ENCODE measurements at regions not wholly inside any gene's neighbourhood (a gene's known extent, or its start where the extent isn't known, plus 50 kb on each side); places are given as distances from the start of the nearest gene placed in this dataset.
A peak's percentile ranks its signal among the peaks of the same experiment; 100 is the strongest.

- no peaks in the 10 kb centered on the region for H3K4me1 ChIP-seq
- ATAC-seq (peak in 1 of 2 donors; percentile 21), DNase-seq (no peak)
- no peaks in the 10 kb centered on the region for H3K27me3 ChIP-seq (ENCODE audit: low read depth)
- no peaks in the 10 kb centered on the region for H3K9me3 ChIP-seq
- no peaks in the 10 kb centered on the region for H3K36me3 ChIP-seq
- no peak overlapping the region for H3K4me3 ChIP-seq
- intact Hi-C loops (cut with DNase I) = no loop called here
- no peak for TF ChIP-seq CTCF (IDR thresholded peaks at IDR 0.05)
- H3K27ac ChIP-seq = no peak overlapping the region
Observed at GRCh38 chr2:172208791-172209325, 106.2 kb upstream of the DLX2 start.

GRCh38 chr2:172210599-172210998, 107.9 kb upstream of the DLX2 start:
- Histone ChIP-seq H3K27ac (no peak overlapping the region), H3K4me1 (no peaks in the 10 kb centered on the region), H3K27me3 (ENCODE audit: low read depth) (no peaks in the 10 kb centered on the region), H3K4me3 (no peak overlapping the region), H3K36me3 (no peaks in the 10 kb centered on the region), H3K9me3 (no peaks in the 10 kb centered on the region)
- no peak for TF ChIP-seq CTCF (IDR thresholded peaks at IDR 0.05)
- intact Hi-C loops (cut with DNase I) = no loop called here
- DNase-seq (no peak), ATAC-seq (no peak)

- intact Hi-C loops (cut with DNase I) = no loop called here
- DNase-seq (no peak), ATAC-seq (no peak)
- H3K36me3 ChIP-seq = no peaks in the 10 kb centered on the region
- no peak for TF ChIP-seq CTCF (IDR thresholded peaks at IDR 0.05)
- no peaks in the 10 kb centered on the region for H3K27me3 ChIP-seq (ENCODE audit: low read depth)
- H3K4me1 ChIP-seq = no peaks in the 10 kb centered on the region
- H3K27ac ChIP-seq = no peak overlapping the region
- no peaks in the 10 kb centered on the region for H3K9me3 ChIP-seq
- no peak overlapping the region for H3K4me3 ChIP-seq
Observed at GRCh38 chr2:172211512-172211911, 108.8 kb upstream of the DLX2 start.

GRCh38 chr2:172213116-172213860, 110.6 kb upstream of the DLX2 start:
- no peaks in the 10 kb centered on the region for H3K27me3 ChIP-seq (ENCODE audit: low read depth)
- H3K9me3 ChIP-seq = no peaks in the 10 kb centered on the region
- no peaks in the 10 kb centered on the region for H3K36me3 ChIP-seq
- H3K27ac ChIP-seq = no peak overlapping the region
- intact Hi-C loops (cut with DNase I) = no loop called here
- no peak for TF ChIP-seq CTCF (IDR thresholded peaks at IDR 0.05)
- H3K4me3 ChIP-seq = no peak overlapping the region
- DNase-seq = no peak
- no peaks in the 10 kb centered on the region for H3K4me1 ChIP-seq
- no peak for ATAC-seq

GRCh38 chr2:172214252-172214651, 111.6 kb upstream of the DLX2 start:
- DNase-seq (no peak), ATAC-seq (no peak)
- Histone ChIP-seq H3K27me3 (ENCODE audit: low read depth) (no peaks in the 10 kb centered on the region), H3K9me3 (no peaks in the 10 kb centered on the region), H3K4me3 (no peak overlapping the region), H3K36me3 (no peaks in the 10 kb centered on the region), H3K4me1 (no peaks in the 10 kb centered on the region), H3K27ac (no peak overlapping the region)
- intact Hi-C loops (cut with DNase I) = no loop called here
- no peak for TF ChIP-seq CTCF (IDR thresholded peaks at IDR 0.05)
